DND-41 (cell line): ENCODE measurements at regions not wholly inside any gene's neighbourhood (a gene's known extent, or its start where the extent isn't known, plus 50 kb on each side); places are given as distances from the start of the nearest gene placed in this dataset.

Experiments used
- CTCF ChIP-seq: IDR thresholded peaks from 2 replicates; pipeline ENCODE4 v1.5.1; 2012; ENCODE audit warnings: borderline replicate concordance, low read length, moderate library complexity, mild to moderate bottlenecking; ENCODE audit not compliant: poor library complexity, severe bottlenecking; ENCODE audit errors: extremely low read depth
- EZH2 ChIP-seq: IDR thresholded peaks from 3 replicates; pipeline ENCODE4 v1.6.1; 2012; ENCODE audit warnings: borderline replicate concordance, low read depth, mild to moderate bottlenecking, moderate library complexity, low read length, inconsistent platforms; ENCODE audit not compliant: severe bottlenecking

DNA sequence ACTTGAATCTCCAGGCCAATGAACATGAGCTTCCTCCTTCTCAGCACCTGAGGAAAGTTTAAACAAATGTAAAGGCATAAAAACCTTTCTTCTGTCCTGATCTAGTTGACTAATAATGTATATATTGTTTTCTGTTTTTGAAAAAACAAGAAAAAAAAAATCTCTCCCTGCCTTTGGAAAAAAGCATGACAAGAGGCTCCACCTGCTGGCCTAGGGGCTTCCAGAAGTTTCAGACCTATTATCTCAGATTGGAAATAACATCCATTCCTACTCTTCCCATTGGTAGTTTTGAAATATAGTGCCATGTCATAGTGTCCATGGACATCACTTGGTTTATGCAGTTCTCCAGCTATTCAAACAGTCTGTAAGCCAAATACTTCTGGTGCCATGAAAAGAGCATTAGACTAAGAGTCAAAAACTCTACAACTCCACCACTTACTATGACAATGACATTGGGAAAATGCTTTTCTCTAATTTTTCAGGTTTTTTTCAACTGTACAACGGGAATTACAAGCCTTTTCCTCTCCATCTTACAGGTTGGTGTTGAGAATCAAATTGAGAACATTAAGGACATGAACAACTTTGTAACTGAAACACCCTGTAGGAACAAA is 409.6 kb upstream of the MPDZ start:
- no peak for TF ChIP-seq CTCF
- TF ChIP-seq EZH2: no peak
